NCI-H1105 (cell line): ENCODE measurements at regions not wholly inside any gene's neighbourhood (a gene's known extent, or its start where the extent isn't known, plus 50 kb on each side); places are given as distances from the start of the nearest gene placed in this dataset.
"Not testable (repeated sequence)": the region's sequence is repeated elsewhere in the genome, so short reads cannot be mapped to it uniquely, and the experiment has no call there.

Source experiments
- DNase-seq: peaks from one replicate; lab custom pipeline; 2025; lab: John Stamatoyannopoulos, UW

- no peak for DNase-seq
These were observed 71.4 kb downstream of the TLR4 start for GRCh38 chr9:117775591-117775990.

DNA sequence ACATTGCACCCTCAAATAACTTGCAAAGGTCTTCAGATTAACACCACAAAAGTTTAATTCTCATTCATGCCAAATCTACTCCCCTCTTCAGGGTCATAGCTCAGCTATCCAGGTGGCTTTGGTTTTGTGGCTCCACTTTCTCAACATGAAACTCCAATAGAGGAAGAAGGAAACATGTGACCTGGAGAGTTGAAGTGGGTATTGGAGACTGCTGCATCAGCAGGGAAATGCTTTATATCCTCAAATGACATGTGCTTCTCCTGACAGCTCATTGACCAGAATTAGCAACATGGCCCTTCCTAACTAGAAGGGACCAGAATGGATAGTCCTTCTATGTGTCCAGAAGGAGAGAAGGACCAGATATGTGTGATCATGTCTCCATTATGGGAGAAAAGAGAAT is 73.6 kb downstream of the TLR4 start:
- DNase-seq, result no peak

- no peak for DNase-seq
These were observed 75.6 kb downstream of the TLR4 start for GRCh38 chr9:117779760-117780159.

DNA sequence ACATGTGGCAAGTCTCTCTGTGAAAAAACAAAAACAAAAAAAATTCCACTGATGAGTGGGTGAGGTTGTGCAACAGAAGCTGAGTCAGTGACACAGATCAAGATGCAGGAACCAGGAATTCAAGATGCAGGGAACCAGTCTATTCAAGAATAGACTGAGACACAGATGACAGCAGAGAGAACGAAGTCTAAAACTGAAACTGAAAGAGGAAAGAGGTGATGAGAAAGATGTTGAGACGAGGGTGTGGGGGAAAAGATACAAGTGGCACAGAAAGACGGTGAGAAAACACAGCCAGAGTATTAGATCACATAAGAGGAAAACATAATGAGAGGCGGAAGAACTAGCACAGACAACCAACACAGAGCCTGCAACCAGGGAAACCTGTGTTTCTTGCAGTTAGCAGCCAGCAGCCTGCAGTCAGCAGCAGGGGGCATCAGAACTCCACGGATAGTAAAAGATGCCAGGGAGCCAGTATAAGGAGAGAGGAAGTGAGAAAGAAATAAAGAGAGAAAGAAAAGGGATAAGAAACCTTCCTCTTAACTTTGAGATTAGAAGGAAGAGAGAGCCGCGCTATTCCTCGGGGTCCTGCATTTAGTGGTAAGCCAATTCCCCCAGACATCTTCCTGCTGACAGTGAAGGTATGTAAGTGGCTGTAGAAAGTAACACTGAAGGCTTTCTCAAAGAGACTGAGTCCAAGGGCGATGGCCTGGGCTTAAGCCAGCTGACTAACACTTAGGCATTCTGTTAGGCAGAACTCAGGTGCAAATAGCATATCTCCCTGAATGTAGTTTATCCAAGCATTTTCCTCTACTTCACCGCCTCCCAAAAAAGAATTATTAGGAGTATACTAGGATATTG is 79.0 kb downstream of the TLR4 start:
- peak; percentile 37 for DNase-seq

DNA sequence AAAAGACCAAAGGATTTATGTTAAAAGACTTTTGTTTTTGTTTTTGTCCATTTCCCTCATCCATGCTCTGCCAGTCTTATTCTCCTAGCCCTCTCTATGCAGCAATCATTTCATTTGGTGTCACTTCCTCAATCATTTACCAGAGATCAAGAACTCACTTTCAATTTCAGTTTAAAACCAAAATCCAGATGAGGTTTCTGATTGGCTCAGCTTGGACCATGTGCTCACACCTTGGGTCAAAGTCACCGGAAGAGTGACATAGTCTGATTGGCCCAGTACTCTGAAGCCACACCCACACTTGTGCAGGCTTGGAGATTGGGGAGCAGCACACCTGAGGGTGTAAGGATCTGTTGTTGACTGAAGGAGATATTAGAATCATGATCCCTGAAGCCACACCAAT is 79.6 kb downstream of the TLR4 start:
- no peak for DNase-seq

GRCh38 chr9:117784996-117785395 is 80.8 kb downstream of the TLR4 start:
- no peak for DNase-seq

- DNase-seq, result no peak
These were observed 83.5 kb downstream of the TLR4 start for GRCh38 chr9:117787746-117788145.

DNA sequence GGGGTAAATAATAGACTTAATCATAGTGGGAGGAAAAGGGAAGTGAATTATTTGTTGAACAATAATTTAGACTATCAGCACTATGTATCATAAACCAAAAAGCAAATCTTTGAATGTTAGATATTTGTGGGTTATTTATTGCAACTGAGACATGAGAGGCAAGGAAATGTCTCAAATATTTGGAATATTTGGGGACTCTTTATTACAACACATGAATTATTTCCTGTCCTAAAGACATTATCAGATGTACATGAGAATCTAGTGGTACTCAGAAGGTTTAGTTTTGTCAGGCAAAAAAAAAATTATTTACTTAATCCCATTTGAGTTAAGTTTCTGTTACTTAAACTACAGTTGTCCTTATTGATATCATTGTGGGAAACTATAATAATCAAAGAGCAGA is 91.1 kb downstream of the TLR4 start:
- DNase-seq, result no peak

DNA sequence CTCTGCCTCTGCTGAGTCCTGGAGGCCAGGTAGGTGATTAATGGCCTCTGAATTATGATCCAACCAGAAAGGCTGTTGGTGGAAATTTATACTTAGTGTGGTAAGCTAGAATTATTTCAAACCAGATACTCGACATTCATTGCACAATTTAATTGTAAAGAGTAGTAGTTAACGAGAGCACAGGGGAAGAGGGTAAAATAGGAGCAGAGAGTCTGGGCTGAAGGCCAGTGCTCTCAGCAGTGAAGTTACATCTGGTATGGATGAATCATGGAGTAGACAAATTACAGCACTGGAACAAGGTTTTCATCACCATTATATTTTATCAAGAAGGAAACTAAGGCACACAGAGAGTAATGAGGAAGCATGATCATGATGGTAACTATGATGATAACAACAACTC is 92.5 kb downstream of the TLR4 start:
- DNase-seq, result no peak

- DNase-seq, result no peak
These were observed 96.2 kb downstream of the TLR4 start for GRCh38 chr9:117800389-117800788.

- no peak for DNase-seq
These were observed 105.5 kb downstream of the TLR4 start for GRCh38 chr9:117809751-117810150.

DNA sequence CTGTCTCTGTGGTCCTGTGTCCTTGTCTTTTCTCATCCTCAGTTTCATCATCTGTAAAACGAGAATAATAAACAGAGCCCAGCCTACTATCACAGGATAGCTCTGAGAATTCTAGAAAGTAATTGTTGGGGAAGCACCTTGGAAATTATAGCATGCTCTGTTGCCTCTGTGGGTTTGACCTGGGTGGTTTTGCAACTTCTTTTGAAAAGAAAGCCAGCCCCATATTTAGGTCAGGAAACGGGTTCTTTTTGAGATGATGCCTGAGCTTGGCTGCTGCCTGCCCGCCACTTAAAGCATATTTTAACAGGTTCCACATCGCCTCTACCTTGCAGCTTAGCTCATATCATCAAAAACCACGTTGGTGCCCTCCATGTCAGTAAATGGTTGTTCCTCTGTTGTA is 111.1 kb downstream of the TLR4 start:
- no peak for DNase-seq

- DNase-seq, result no peak
These were observed 111.7 kb downstream of the TLR4 start for GRCh38 chr9:117815948-117816347.

- no peak for DNase-seq
These were observed 117.8 kb downstream of the TLR4 start for GRCh38 chr9:117821954-117822353.

DNA sequence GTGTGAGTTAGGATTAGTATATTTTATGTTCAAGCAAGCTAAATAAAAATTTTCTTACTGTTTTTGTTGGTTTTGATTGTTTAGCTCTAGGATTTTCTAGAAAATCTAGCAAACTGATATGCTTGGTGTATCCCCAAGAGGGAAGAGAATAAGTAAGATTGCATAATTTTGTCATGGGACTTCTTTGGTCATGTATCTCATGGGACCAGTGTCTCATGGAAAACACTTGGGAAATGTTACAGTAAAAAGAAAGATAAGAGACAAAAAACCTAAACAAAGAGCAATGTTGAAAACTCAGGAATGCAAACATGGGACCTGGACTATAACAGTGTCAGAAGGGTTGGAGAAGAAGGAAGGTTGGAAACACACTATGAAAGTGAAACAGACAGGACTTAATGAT is 119.4 kb downstream of the TLR4 start:
- DNase-seq, result no peak

DNA sequence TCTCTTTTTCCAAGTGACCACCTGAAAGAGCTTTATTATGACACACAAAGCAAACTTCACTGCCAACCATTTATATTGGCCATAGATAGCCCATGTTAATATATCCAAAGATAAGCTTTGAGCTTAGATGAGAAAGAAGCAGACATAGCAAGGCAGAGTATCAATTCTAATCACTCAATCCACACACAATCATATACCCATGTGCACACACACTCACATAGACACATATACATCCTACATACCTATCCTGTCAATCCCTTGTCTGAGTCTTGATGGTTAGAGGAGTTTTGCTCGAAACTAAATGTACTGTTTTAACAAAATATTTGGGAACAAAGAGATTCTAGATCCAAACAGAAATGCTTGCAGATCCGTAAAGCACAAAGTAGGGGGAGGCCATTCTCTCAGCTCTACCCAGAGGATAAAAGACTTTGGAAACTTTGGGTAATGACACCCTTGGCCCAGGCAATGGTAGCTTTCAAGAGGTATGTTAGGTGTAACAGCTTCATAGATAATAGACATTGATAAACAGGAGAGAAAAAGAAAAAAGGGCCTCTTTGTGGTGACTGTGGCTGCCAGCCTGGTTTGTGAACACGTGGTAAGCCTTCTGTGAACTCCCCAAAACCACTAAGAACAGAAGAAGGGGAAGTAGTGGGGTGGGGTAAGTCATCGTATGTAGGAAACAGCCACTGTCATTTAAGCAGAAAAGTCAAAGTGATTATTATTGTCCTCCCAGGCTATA is 121.6 kb downstream of the TLR4 start:
- no peak for DNase-seq

DNA sequence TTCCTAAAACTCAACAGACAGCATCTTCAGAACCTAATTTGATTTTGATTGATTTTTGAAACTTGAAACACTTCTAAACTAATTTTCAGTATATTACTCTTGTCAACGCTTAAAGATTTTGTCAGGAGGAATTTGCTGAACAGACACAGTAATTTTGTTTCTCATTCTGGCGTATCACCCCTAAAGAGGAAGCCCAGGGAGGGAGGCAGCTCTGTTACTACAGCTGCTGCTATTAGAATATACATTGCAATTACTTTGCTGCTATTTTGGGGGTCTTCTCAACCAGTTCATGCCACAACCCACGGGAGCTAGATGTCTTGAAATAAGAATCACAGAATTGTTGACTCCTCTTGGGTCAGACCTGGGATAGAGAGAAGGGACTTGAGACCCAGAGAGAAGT is 122.6 kb downstream of the TLR4 start:
- DNase-seq, result no peak

DNA sequence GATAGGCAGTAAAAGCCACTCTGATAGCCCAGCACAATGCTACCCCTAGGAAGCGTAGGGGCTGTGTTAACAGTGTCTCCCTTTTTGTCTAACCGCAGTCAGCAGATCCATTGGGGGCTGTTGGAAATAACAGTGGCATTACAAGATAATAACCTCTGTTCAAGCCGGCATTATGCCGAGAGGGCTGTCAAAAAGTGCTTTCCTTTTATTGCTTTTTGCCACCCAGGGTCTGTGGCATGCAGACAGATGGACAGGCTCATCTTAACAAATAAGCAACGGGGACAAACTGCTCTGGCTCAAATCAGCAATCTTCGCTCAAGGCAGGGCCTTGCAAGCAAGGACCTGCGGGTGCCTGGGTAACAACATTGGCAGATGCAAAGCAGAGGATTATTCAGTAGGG is 123.3 kb downstream of the TLR4 start:
- DNase-seq, result no peak

DNA sequence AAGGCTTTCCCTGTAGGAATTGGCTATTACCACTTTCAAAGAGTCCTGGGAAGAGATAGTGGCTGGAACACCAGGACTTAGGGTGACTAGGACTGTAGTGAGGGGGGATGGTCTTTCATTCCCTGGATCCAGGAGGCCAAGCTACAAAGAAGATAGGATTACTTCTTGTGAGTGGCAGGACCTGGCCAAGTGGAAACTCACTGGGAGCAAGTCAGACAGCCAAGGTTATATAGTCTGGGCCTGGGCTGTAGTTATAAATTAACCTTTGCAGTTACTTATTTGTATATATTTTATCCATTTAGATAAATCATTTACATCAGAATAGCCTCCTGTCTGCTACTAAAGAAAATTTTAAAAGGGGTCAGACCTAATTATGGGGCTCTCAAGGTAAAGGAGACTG is 124.3 kb downstream of the TLR4 start:
- no peak for DNase-seq

DNA sequence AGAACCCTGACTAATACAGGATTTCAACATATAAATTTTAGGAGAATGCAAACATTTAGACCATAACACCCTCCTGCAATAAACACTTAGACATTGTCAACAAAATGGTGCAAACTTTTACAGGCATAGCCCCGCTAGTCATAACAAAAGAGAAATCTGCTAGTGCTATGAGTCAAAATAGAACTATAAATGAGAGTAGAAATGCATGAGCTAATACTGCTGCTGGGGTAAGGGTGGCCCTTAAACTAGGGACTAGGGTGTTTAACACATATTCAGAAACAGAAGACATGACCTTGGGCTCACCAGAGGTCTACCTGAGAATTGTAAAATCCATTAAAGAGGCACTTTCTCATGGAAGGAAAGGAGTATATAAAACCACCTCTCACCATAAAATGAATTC is 131.6 kb downstream of the TLR4 start:
- DNase-seq, result no peak

DNA sequence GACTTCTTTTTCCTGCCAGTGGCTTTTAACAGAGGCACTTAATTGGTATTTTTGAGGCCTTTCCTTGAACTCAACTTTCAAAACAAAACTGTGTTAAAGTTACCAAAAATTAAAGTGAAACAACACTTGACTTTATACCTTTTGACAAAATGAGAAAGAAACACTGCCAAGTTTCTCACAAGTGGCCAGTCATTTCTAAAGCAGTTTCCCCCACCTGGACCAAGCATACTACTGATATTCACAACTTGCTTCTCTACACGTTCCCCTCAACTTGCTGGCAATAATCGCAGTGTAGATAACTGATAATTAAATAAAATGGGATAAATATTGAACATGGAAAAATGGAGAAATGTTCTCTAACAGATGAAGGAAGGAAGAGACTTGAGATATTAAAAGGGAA is 135.7 kb downstream of the TLR4 start:
- no peak for DNase-seq

DNA sequence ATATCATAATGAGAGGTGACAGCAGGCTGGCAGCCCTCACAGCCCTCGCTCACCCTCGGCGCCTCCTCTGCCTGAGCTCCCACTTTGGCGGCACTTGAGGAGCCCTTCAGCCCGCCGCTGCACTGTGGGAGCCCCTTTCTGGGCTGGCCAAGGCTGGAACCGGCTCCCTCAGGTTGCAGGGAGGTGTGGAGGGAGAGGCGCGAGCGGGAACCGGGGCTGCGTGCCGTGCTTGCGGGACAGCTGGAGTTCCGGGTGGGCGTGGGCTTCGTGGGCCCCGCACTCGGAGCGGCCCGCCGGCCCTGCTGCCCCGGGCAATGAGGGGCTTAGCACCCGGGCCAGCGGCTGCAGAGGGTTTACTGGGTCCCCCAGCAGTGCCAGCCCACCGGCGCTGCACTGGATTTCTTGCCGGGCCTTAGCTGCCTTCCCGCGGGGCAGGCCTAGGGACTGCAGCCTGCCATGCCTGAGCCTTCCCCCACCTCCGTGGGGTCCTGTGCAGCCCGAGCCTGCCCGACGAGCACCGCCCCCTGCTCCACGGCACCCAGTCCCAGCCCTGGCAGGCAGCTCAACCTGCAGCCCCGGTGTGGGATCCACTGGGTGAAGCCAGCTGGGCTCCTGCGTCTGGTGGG is 147.7 kb downstream of the TLR4 start:
- not testable (repeated sequence) for DNase-seq

GRCh38 chr9:117858561-117858960 is 154.4 kb downstream of the TLR4 start:
- no peak for DNase-seq
